A549 (cell line): ENCODE measurements at regions not wholly inside any gene's neighbourhood (a gene's known extent, or its start where the extent isn't known, plus 50 kb on each side); places are given as distances from the start of the nearest gene placed in this dataset.
"Not testable (repeated sequence)": the region's sequence is repeated elsewhere in the genome, so short reads cannot be mapped to it uniquely, and the experiment has no call there.

ENCODE experiments used
- ATAC-seq, 2 experiments: fragments of 200-7000 bp in 1 of 2; fragments of >200 bp in 1 of 2; cut with Nextera tagmentation in 1 of 2; cut with Tn5 transposase in 1 of 2; 3 replicates each; pipeline versions ENCODE4 v1.8.0 to v1.9.1; 2018 to 2020; ENCODE audit warnings: mild to moderate bottlenecking in 1 of 2, moderate library complexity in 1 of 2
- CTCF ChIA-PET: fragments of 300-600 bp; sonication (Branson Sonifier 250); formaldehyde crosslinking; extraction: SDS; loops from one replicate; lab custom pipeline; 2021; ENCODE audit warnings: antibody characterized with exemption, inconsistent platforms; lab: Yijun Ruan, JAX
- POLR2A ChIA-PET: fragments of 350-600 bp; formaldehyde crosslinking; extraction: SDS; loops from one replicate; lab custom pipeline; 2021; ENCODE audit warnings: antibody characterized with exemption, inconsistent platforms; lab: Yijun Ruan, JAX
- DNase-seq, 2 experiments: peaks; one replicate each; pipeline versions ENCODE4 v3.0.0 to v3.0.0-alpha.2; 2011 to 2016; ENCODE audit warnings: low read depth in 1 of 2, low spot score in 1 of 2
- FAIRE-seq: peaks from 2 replicates; lab custom pipeline; 2011; peaks lifted over from hg19 to GRCh38; lab: Jason Lieb, UNC
- H3K27ac ChIP-seq, 2 experiments: fragments of >200 bp; sonication (Bioruptor Twin); formaldehyde crosslinking; 3 replicates each; pipeline ENCODE4 v1.5.1; 2016 to 2017
- H3K4me1 ChIP-seq: fragments of >200 bp; sonication (Bioruptor Twin); formaldehyde crosslinking; 3 replicates; pipeline ENCODE4 v1.6.1; 2016
- H3K4me2 ChIP-seq: fragments of >200 bp; sonication (Bioruptor Twin); formaldehyde crosslinking; 3 replicates; pipeline ENCODE4 v1.6.1; 2016
- H3K4me3 ChIP-seq: fragments of >200 bp; sonication (Bioruptor Twin); formaldehyde crosslinking; 3 replicates; pipeline ENCODE4 v1.5.1; 2016
- H3K9me3 ChIP-seq: fragments of >200 bp; sonication (Bioruptor Twin); formaldehyde crosslinking; 3 replicates; pipeline ENCODE4 v1.6.1; 2016
- ATOH8 ChIP-seq: fragments of 250-450 bp; sonication (Bioruptor Pico); IDR thresholded peaks from 2 replicates; pipeline ENCODE4 v1.5.0; 2020; ENCODE audit warnings: low read depth, mild to moderate bottlenecking, moderate library complexity
- CBX8 ChIP-seq: fragments of 200-600 bp; sonication (generic); IDR thresholded peaks from 2 replicates; pipeline ENCODE4 v1.6.1; 2016
- CEBPB ChIP-seq, 2 experiments: fragments of >200 bp in 1 of 2; sonication (Bioruptor Twin) in 1 of 2; formaldehyde crosslinking in 1 of 2; IDR thresholded peaks; 2 replicates each; pipeline ENCODE4 v1.6.1; 2012 to 2016
- ELK1 ChIP-seq: fragments of 150-350 bp; IDR thresholded peaks from 2 replicates; pipeline ENCODE4 v1.6.1; 2014; ENCODE audit warnings: low read depth, mild to moderate bottlenecking, low read length
- FOXS1 ChIP-seq: fragments of 250-450 bp; sonication (Bioruptor Pico); IDR thresholded peaks from 2 replicates; pipeline ENCODE4 v1.5.0; 2020; ENCODE audit warnings: mild to moderate bottlenecking, moderate library complexity
- HOXB13 ChIP-seq: fragments of 250-450 bp; sonication (Bioruptor Pico); IDR thresholded peaks from 2 replicates; pipeline ENCODE4 v1.5.0; 2020; ENCODE audit warnings: low read depth, mild to moderate bottlenecking, moderate library complexity
- JUN ChIP-seq, 2 experiments: fragments of >200 bp; sonication (Bioruptor Twin); formaldehyde crosslinking; IDR thresholded peaks; 2 replicates in 1 of 2; 3 replicates in 1 of 2; pipeline ENCODE4 v1.6.1; 2016 to 2017
- KDM5A ChIP-seq: fragments of 200-600 bp; sonication (generic); IDR thresholded peaks from 2 replicates; pipeline ENCODE4 v1.6.1; 2016; ENCODE audit warnings: antibody characterized with exemption, mild to moderate bottlenecking
- MAFK ChIP-seq: fragments of 450-650 bp; IDR thresholded peaks from 2 replicates; pipeline ENCODE4 v1.6.1; 2014; ENCODE audit not compliant: partially characterized antibody
- MAX ChIP-seq: IDR thresholded peaks from 2 replicates; pipeline ENCODE4 v1.6.1; 2012
- NPAS2 ChIP-seq: fragments of 250-450 bp; sonication (Bioruptor Pico); IDR thresholded peaks from 2 replicates; pipeline ENCODE4 v1.8.0; 2022; ENCODE audit warnings: mild to moderate bottlenecking, moderate library complexity, borderline replicate concordance
- PHF8 ChIP-seq: fragments of 200-600 bp; sonication (generic); IDR thresholded peaks from 2 replicates; pipeline ENCODE4 v1.6.1; 2016; ENCODE audit warnings: low read depth, mild to moderate bottlenecking, antibody characterized with exemption, moderate library complexity, borderline replicate concordance
- POLR2A ChIP-seq: IDR thresholded peaks from 2 replicates; pipeline ENCODE4 v1.6.1; 2012; ENCODE audit warnings: mild to moderate bottlenecking, low read length
- RAD21 ChIP-seq, 2 experiments: fragments of >200 bp in 1 of 2; sonication (Bioruptor Twin) in 1 of 2; formaldehyde crosslinking in 1 of 2; IDR thresholded peaks in 1 of 2; conservative IDR thresholded peaks in 1 of 2; 2 replicates in 1 of 2; 3 replicates in 1 of 2; pipeline ENCODE4 v1.6.1; 2012 to 2018; ENCODE audit warnings: inconsistent platforms in 1 of 2
- RCOR1 ChIP-seq: fragments of 150-350 bp; IDR thresholded peaks from 2 replicates; pipeline ENCODE4 v1.6.1; 2014; ENCODE audit warnings: antibody characterized with exemption, low read length, low read depth
- SMC3 ChIP-seq: fragments of >200 bp; sonication (Bioruptor Twin); formaldehyde crosslinking; IDR thresholded peaks from 3 replicates; pipeline ENCODE4 v1.6.1; 2018; ENCODE audit warnings: inconsistent platforms
- TFCP2L1 ChIP-seq: fragments of 250-450 bp; sonication (Bioruptor Pico); IDR thresholded peaks from 2 replicates; pipeline ENCODE4 v1.5.0; 2021; ENCODE audit warnings: mild to moderate bottlenecking
- ZNF302 ChIP-seq: fragments of 250-450 bp; sonication (Bioruptor Pico); IDR thresholded peaks from 2 replicates; pipeline ENCODE4 v1.9.0; 2021; ENCODE audit warnings: inconsistent platforms, mild to moderate bottlenecking, moderate library complexity
- WGBS: methylation state at CpG from one replicate; pipeline ENCODE4 v1.1.6; 2017; ENCODE audit errors: missing lambda C conversion rate; 5-methylcytosine and 5-hydroxymethylcytosine counted together
- TF ChIP-seq, protein P1 (sequence below): fragments of 250-450 bp; sonication (Bioruptor Pico); IDR thresholded peaks from 2 replicates; pipeline ENCODE4 v1.5.0; 2021; ENCODE audit warnings: mild to moderate bottlenecking, moderate library complexity, borderline replicate concordance

DNA sequence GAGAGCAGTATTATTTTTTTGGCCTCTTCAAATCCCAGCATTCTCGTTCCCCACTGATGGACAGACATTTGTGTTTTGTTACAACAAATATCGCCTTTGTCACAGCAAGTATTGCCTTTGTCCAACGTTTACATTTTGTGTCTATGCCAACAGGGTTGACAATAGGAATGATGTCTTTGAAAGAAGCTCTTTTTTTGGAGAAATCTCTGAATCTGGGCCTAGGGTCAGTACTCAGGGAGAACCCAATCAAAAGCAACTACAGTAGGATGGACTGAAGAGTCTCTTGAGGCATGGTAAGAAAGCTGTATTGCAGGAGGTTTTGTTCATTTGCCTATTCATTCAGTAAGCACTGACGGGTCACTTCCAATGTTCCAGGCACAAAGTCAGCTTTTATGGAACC lies 57.7 kb upstream of the KLF14 start (continued):
- TF ChIP-seq ATOH8 (CRISPR knock-in tag) (no peak), ZNF302 (CRISPR knock-in tag) (no peak), POLR2A (no peak), MAX (no peak), NPAS2 (CRISPR knock-in tag) (no peak)
- TF ChIP-seq, protein P1, sequence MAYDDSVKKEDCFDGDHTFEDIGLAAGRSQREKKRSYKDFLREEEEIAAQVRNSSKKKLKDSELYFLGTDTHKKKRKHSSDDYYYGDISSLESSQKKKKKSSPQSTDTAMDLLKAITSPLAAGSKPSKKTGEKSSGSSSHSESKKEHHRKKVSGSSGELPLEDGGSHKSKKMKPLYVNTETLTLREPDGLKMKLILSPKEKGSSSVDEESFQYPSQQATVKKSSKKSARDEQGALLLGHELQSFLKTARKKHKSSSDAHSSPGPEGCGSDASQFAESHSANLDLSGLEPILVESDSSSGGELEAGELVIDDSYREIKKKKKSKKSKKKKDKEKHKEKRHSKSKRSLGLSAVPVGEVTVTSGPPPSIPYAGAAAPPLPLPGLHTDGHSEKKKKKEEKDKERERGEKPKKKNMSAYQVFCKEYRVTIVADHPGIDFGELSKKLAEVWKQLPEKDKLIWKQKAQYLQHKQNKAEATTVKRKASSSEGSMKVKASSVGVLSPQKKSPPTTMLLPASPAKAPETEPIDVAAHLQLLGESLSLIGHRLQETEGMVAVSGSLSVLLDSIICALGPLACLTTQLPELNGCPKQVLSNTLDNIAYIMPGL (CRISPR knock-in tag), result no peak

DNA sequence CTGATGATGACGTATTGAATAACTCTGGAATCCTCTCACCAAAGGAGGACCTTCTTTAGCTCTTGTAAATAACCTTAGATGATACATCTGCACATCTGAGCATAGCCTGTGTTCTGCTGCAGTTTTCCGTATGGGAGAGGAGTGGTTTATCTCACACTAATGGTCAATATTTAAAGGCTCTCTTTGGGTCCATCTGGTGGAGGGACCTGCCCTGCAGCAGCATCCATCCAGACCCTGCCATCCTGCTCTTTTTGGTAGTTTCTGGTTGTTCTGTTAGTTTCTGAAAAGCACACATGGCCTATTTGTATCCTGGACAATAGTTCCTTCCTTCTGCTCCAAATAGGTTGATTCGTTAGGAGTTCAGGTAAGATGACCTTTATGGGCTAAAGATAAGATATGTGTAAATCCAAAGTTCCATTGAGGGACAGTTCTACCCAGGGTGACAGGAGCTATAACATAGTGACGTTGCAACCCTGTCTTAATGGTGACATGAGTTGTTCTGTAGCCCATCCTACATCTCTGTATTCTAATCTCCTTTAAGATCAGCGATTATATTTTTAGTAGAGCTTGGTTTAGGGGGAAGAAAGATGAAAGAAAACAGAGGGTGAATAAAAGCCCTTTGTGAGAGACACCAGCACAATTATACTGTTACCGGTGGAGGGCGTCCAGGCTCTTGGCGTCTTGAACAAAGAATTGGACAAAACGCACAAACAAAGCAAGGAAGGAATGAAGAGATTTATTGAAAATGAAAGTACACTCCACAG lies 60.0 kb upstream of the KLF14 start:
- H3K4me1 ChIP-seq, result no peaks in the 10 kb centered on the region
- no peak for TF ChIP-seq FOXS1 (CRISPR knock-in tag)
- TF ChIP-seq JUN (IDR thresholded peaks at IDR 0.05), result no peak
- 0 out of 5 replicates have a peak, but pooled peaks of 1 of the 2 experiments have one; percentile 11 for TF ChIP-seq RAD21 (conservative IDR thresholded peaks at IDR 0.05 in 1 of 2, IDR thresholded peaks at IDR 0.05 in 1 of 2)
- TF ChIP-seq PHF8, result no peak
- TF ChIP-seq, protein P1 (CRISPR knock-in tag), result no peak
- TF ChIP-seq MAFK, result no peak
- TF ChIP-seq, all 56 proteins: peak for 1
- Histone ChIP-seq H3K9me3 (no peaks in the 10 kb centered on the region), H3K4me3 (peak overlapping the region; percentile 22; the same call in 1 of the 3 replicates), H3K27ac (0 out of 6 replicates have a peak overlapping the region, but pooled peaks of 1 of the 2 experiments have one; percentile 30), H3K4me2 (peak overlapping the region; percentile 28)
- ChIA-PET CTCF (interaction anchor here (0.7 to 3.2 kb wide), 5 partner anchors 12 to 722 kb away, joined by 3 to 10 read pairs (median 4); no protein-coding TSS in a partner anchor), POLR2A (no interaction called here)
- peak; percentile 70 to 80; a peak in 5 of 6 replicates for ATAC-seq
- DNase-seq, result peak in 1 of 2 experiments; percentile 11
- WGBS, result 68% methylated on average over 9 of the region's 9 CpGs
- FAIRE-seq, result no peak

DNA sequence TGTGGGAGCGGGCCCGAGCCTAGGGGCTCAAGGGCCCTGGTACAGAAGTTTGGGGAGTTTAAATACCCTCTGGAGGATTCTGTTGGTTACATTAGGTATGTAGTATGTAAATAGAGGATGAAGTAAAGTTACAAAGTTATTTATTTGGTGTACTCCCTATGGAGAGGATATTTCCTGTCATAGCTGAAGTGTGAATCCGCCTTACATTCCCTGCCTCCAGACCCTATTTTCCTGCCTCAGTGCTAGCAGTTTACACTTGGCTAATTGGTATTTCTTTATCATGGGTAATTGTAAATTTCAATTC lies 60.6 kb upstream of the KLF14 start:
- Histone ChIP-seq H3K4me3 (peak overlapping the region; percentile 22; the same call in 1 of the 3 replicates), H3K4me1 (no peaks in the 10 kb centered on the region), H3K4me2 (peak overlapping the region; percentile 28), H3K27ac (0 out of 6 replicates have a peak overlapping the region, but pooled peaks of 1 of the 2 experiments have one; percentile 30), H3K9me3 (no peaks in the 10 kb centered on the region)
- WGBS, result 78% methylated on average over 3 of the region's 3 CpGs
- DNase-seq, result no peak
- CTCF ChIA-PET, result interaction anchor here (1.2 to 3.2 kb wide), 3 partner anchors 11 to 723 kb away, joined by 4 to 10 read pairs (median 6); no protein-coding TSS in a partner anchor
- FAIRE-seq, result no peak
- POLR2A ChIA-PET, result no interaction called here
- ATAC-seq, result no peak; a peak in 1 of 6 replicates
- TF ChIP-seq ELK1 (no peak), CBX8 (no peak), KDM5A (no peak), ATOH8 (CRISPR knock-in tag) (no peak), JUN (IDR thresholded peaks at IDR 0.05) (no peak), PHF8 (no peak), SMC3 (no peak), CEBPB (IDR thresholded peaks at IDR 0.05) (no peak), RCOR1 (no peak), HOXB13 (CRISPR knock-in tag) (no peak), TFCP2L1 (CRISPR knock-in tag) (no peak)

GRCh38 chr7:130796425-130796824 lies 62.4 kb upstream of the KLF14 start:
- H3K4me1 ChIP-seq, H3K27ac ChIP-seq, H3K4me2 ChIP-seq, ATAC-seq, CTCF ChIA-PET, POLR2A ChIA-PET, H3K9me3 ChIP-seq, H3K4me3 ChIP-seq, DNase-seq, FAIRE-seq: not testable (repeated sequence)
- WGBS, result 13% methylated on average over 2 of the region's 2 CpGs
